ENCODE measurements at regions not wholly inside any gene's neighbourhood (a gene's known extent, or its start where the extent isn't known, plus 50 kb on each side); places are given as distances from the start of the nearest gene placed in this dataset.

DNA sequence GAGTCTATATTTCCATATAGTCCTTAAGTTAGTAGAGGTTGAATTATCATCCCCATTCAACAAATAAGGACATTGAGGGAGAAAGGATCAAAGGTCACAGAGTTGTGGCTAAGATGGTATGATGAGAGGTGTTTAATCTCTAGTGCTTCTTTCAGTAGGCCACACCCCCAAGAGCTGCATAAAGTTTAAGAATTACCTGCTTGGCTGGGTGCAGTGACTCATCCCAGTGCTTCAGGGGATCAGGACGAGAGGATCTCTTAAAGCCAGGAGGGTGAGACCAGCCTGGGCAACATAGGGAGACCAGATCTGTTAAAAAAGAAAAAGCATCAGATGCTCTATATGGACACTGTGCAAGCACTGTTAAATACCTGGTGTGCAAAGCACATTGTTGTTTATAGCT lies 560.0 kb upstream of the KLHL1 start:
- Histone ChIP-seq H3K27ac (ENCODE audit: low read depth, low read length) (no peak overlapping the region), H3K27me3 (ENCODE audit: control insufficient read depth, insufficient read depth, low read length) (no peaks in the 10 kb centered on the region), H3K4me3 (ENCODE audit: low read depth, low read length) (no peak overlapping the region), H3K9me3 (ENCODE audit: control insufficient read depth, insufficient read depth, low read length) (peaks cover 14% of the 10 kb centered on the region)
- no peak for DNase-seq (ENCODE audit: low read depth, low spot score)
- TF ChIP-seq, protein P1, sequence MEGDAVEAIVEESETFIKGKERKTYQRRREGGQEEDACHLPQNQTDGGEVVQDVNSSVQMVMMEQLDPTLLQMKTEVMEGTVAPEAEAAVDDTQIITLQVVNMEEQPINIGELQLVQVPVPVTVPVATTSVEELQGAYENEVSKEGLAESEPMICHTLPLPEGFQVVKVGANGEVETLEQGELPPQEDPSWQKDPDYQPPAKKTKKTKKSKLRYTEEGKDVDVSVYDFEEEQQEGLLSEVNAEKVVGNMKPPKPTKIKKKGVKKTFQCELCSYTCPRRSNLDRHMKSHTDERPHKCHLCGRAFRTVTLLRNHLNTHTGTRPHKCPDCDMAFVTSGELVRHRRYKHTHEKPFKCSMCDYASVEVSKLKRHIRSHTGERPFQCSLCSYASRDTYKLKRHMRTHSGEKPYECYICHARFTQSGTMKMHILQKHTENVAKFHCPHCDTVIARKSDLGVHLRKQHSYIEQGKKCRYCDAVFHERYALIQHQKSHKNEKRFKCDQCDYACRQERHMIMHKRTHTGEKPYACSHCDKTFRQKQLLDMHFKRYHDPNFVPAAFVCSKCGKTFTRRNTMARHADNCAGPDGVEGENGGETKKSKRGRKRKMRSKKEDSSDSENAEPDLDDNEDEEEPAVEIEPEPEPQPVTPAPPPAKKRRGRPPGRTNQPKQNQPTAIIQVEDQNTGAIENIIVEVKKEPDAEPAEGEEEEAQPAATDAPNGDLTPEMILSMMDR (IDR thresholded peaks at IDR 0.05; ENCODE audit: low read depth, low read length): no peak
- ChIA-PET POLR2A (no interaction called here), CTCF (interaction anchor here (0.6 to 0.7 kb wide), 2 partner anchors 13 to 552 kb away, joined by 3 read pairs; no protein-coding TSS in a partner anchor)

DNA sequence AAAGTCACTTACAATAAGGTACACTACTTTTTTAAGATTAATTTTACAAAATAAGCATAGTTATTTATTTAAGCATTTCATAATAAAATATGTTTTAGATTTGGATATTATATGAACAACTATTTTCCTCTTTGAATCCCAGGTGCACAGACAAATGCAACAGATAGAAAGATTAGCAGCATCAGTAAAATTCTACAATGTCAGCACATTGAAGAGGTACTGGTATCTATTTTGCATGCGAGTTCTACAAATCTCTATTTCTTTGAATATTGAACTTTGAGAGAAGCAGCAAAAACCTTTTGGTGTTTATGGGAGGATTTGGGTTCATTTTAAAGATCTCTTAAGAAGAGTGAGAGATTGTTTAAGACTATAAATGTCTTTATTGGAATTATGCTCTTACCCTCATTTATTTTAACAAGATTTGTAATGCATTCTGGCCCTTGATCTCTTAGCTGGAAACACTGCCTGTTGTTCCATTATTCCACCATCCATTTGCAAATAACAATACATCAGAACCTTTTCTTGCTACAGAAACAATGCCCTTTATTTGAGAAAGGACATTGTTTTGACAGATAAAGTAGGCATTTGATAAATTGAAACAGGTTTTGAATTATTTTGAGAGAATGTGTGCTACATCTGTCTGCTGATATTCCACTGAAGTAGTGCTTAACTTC lies 558.8 kb upstream of the KLHL1 start:
- no peak for DNase-seq (ENCODE audit: low read depth, low spot score)
- H3K9me3 ChIP-seq (ENCODE audit: control insufficient read depth, insufficient read depth, low read length): peaks cover 1% of the 10 kb centered on the region
- no peaks in the 10 kb centered on the region for H3K27me3 ChIP-seq (ENCODE audit: control insufficient read depth, insufficient read depth, low read length)
- no peak overlapping the region for H3K27ac ChIP-seq (ENCODE audit: low read depth, low read length)
- ChIA-PET POLR2A (no interaction called here), CTCF (no interaction called here)
- TF ChIP-seq, protein P1 (IDR thresholded peaks at IDR 0.05; ENCODE audit: low read depth, low read length): no peak
- H3K4me3 ChIP-seq (ENCODE audit: low read depth, low read length): no peak overlapping the region

DNA sequence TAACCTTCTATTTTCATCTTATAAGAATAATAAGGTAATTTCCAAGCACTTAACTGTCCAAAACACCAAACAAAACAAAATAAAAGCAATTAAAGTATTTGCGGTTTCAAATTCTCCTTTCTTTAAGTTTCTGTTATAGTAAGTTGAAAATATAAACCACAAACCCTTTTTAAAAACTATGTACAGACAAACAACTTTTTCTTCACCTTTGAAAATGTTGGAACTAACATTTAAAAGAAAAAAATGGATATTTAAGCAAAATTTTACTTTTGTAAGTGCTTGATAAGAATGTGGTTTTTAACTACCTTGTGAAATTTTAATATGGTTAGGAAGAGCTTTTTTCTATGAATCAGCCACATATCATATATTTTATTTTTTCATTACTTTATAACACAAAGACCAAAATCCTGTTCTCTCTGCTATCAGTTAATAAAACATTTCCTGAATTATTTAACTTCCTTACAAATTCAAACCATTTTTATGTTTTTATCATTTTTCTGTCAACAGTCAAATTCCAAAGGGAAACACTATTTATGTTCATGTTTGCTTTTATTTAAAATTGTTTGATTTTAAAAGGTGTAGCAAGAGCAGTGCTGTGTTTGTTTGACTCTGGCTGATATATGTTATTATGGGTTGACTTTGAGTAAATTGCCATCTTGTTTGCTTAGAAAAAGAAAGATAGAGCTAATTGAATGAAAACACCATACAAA lies 554.1 kb upstream of the KLHL1 start:
- Histone ChIP-seq H3K27ac (ENCODE audit: low read depth, low read length) (no peak overlapping the region), H3K9me3 (ENCODE audit: control insufficient read depth, insufficient read depth, low read length) (no peaks in the 10 kb centered on the region), H3K27me3 (ENCODE audit: control insufficient read depth, insufficient read depth, low read length) (no peaks in the 10 kb centered on the region), H3K4me3 (ENCODE audit: low read depth, low read length) (no peak overlapping the region)
- POLR2A ChIA-PET: no interaction called here
- DNase-seq (ENCODE audit: low read depth, low spot score): no peak
- CTCF ChIA-PET: no interaction called here
- TF ChIP-seq, protein P1 (IDR thresholded peaks at IDR 0.05; ENCODE audit: low read depth, low read length): no peak

DNA sequence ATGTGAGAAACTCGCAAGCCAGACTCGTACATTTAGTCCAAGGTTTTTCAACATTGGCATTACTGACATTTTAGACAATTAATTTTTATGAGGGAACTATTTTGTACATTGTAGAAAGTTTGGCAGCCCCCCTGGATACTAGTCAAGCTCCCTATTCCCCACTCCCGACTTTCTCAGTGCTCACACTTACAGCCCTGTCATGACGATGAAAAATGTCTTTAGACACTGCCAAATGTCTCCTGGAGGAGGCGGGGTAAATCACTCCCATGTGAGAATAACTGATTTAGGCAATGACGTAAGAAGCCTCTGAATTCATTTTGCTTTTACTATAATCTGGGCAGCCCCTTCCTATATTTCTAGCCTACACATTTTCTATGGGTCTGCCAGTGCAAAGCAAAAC lies 535.8 kb upstream of the KLHL1 start:
- TF ChIP-seq, protein P1 (IDR thresholded peaks at IDR 0.05; ENCODE audit: low read depth, low read length): no peak
- ChIA-PET CTCF (no interaction called here), POLR2A (no interaction called here)
- Histone ChIP-seq H3K4me3 (ENCODE audit: low read depth, low read length) (no peak overlapping the region), H3K27me3 (ENCODE audit: control insufficient read depth, insufficient read depth, low read length) (no peaks in the 10 kb centered on the region), H3K27ac (ENCODE audit: low read depth, low read length) (no peak overlapping the region), H3K9me3 (ENCODE audit: control insufficient read depth, insufficient read depth, low read length) (no peaks in the 10 kb centered on the region)
- DNase-seq (ENCODE audit: low read depth, low spot score): no peak

DNA sequence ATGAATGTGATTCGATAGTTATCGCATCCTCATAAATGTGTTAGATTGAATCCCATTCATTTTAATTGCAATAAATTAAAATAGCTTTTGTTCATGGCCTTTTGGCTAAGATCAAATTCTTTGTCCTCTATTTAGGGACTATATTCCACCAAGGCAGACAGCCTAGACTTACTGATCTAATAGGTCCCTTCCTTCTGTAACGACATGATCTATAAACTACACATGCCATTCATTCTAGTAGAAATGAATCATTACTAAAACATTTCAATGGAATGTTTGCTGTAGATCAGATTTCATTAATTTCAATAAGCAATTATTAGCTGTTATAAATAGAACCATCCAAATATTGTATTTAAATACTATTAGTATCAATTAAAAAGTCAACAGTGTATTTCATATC lies 526.6 kb upstream of the KLHL1 start:
- H3K9me3 ChIP-seq (ENCODE audit: control insufficient read depth, insufficient read depth, low read length): no peaks in the 10 kb centered on the region
- H3K4me3 ChIP-seq (ENCODE audit: low read depth, low read length): no peak overlapping the region
- no peak for DNase-seq (ENCODE audit: low read depth, low spot score)
- POLR2A ChIA-PET: no interaction called here
- H3K27ac ChIP-seq (ENCODE audit: low read depth, low read length): no peak overlapping the region
- no peaks in the 10 kb centered on the region for H3K27me3 ChIP-seq (ENCODE audit: control insufficient read depth, insufficient read depth, low read length)
- CTCF ChIA-PET: no interaction called here
- TF ChIP-seq, protein P1 (IDR thresholded peaks at IDR 0.05; ENCODE audit: low read depth, low read length): no peak
